CD8-positive, alpha-beta memory T cell (primary cell): ENCODE measurements at regions not wholly inside any gene's neighbourhood (a gene's known extent, or its start where the extent isn't known, plus 50 kb on each side); places are given as distances from the start of the nearest gene placed in this dataset.

Experiments
- CTCF ChIA-PET: fragments of 350-600 bp; sonication (Branson Sonifier 250); formaldehyde crosslinking; loops from one replicate; lab custom pipeline; 2021; ENCODE audit warnings: antibody characterized with exemption; lab: Charles Lee
- POLR2A ChIA-PET: fragments of 350-600 bp; sonication (Branson Sonifier 250); formaldehyde crosslinking; loops from one replicate; lab custom pipeline; 2021; ENCODE audit warnings: antibody characterized with exemption; lab: Charles Lee
- DNase-seq, 5 donors: peaks; one replicate each; pipeline versions ENCODE4 v3.0.0 to v3.0.0-alpha.2; 2020 to 2022; ENCODE audit warnings: mixed read lengths in 1 of 5
- H3K27ac ChIP-seq: one replicate; pipeline ENCODE4 v1.7.0; 2013; ENCODE audit warnings: low read depth, mild to moderate bottlenecking, low read length, moderate library complexity
- H3K27me3 ChIP-seq: 2 replicates; pipeline ENCODE4 v1.7.0; 2013; ENCODE audit warnings: low read length, mild to moderate bottlenecking; ENCODE audit not compliant: insufficient read depth, poor library complexity, severe bottlenecking
- H3K36me3 ChIP-seq: 2 replicates; pipeline ENCODE4 v1.7.0; 2013; ENCODE audit warnings: mild to moderate bottlenecking, low read length, moderate library complexity; ENCODE audit not compliant: insufficient read depth
- H3K4me1 ChIP-seq: 2 replicates; pipeline ENCODE4 v1.7.0; 2013; ENCODE audit warnings: mild to moderate bottlenecking, low read length, moderate library complexity; ENCODE audit not compliant: insufficient read depth
- H3K4me3 ChIP-seq: 2 replicates; pipeline ENCODE4 v1.7.0; 2013; ENCODE audit warnings: mild to moderate bottlenecking, low read length
- H3K9me3 ChIP-seq: 2 replicates; pipeline ENCODE4 v1.7.0; 2013; ENCODE audit warnings: mild to moderate bottlenecking, low read length
- H3K27ac Mint-ChIP-seq, 8 donors: one replicate each; pipeline ENCODE4 v1.8.0; 2020 to 2021; ENCODE audit warnings: mixed read lengths in 8 of 8, mild to moderate bottlenecking in 6 of 8, inconsistent platforms in 3 of 8, moderate library complexity in 3 of 8
- H3K27me3 Mint-ChIP-seq, 2 donors: one replicate each; pipeline ENCODE4 v1.8.0; 2020 to 2021; ENCODE audit warnings: mixed read lengths in 2 of 2, mild to moderate bottlenecking in 1 of 2, moderate library complexity in 1 of 2
- H3K36me3 Mint-ChIP-seq, 3 donors: one replicate each; pipeline ENCODE4 v1.8.0; 2020 to 2021; ENCODE audit warnings: mixed read lengths in 3 of 3, inconsistent platforms in 1 of 3, mild to moderate bottlenecking in 1 of 3
- H3K4me1 Mint-ChIP-seq, 3 donors: one replicate each; pipeline ENCODE4 v1.8.0; 2020 to 2021; ENCODE audit warnings: mixed read lengths in 3 of 3, inconsistent platforms in 1 of 3, mild to moderate bottlenecking in 1 of 3
- H3K4me3 Mint-ChIP-seq, 7 donors: one replicate each; pipeline ENCODE4 v1.8.0; 2020 to 2021; ENCODE audit warnings: mixed read lengths in 7 of 7, mild to moderate bottlenecking in 6 of 7, moderate library complexity in 4 of 7, inconsistent platforms in 2 of 7
- H3K9me3 Mint-ChIP-seq, 5 donors: one replicate each; pipeline ENCODE4 v1.8.0; 2020 to 2022; ENCODE audit warnings: mixed read lengths in 5 of 5, mild to moderate bottlenecking in 3 of 5, moderate library complexity in 2 of 5, inconsistent platforms in 1 of 5

GRCh38 chr1:99529002-99529401 lies 116.9 kb upstream of the PALMD start:
- H3K36me3 ChIP-seq: no peaks in the 10 kb centered on the region
- Mint-ChIP-seq H3K27me3 (peaks cover 3% of the 10 kb centered on the region in 2 donors), H3K9me3 (peaks cover 0 to 2% (median 0%) of the 10 kb centered on the region in 5 donors), H3K4me1 (no peaks in the 10 kb centered on the region), H3K27ac (no peak overlapping the region), H3K4me3 (no peak overlapping the region), H3K36me3 (no peaks in the 10 kb centered on the region)
- H3K4me3 ChIP-seq: no peak overlapping the region
- POLR2A ChIA-PET: no interaction called here
- no peaks in the 10 kb centered on the region for H3K27me3 ChIP-seq
- DNase-seq: no peak
- H3K4me1 ChIP-seq: no peaks in the 10 kb centered on the region
- H3K9me3 ChIP-seq: no peaks in the 10 kb centered on the region
- no peak overlapping the region for H3K27ac ChIP-seq
- CTCF ChIA-PET: no interaction called here

- POLR2A ChIA-PET: no interaction called here
- Histone ChIP-seq H3K27ac (no peak overlapping the region), H3K9me3 (no peaks in the 10 kb centered on the region), H3K4me3 (no peak overlapping the region), H3K36me3 (no peaks in the 10 kb centered on the region), H3K27me3 (no peaks in the 10 kb centered on the region), H3K4me1 (no peaks in the 10 kb centered on the region)
- Mint-ChIP-seq H3K9me3 (peaks cover 0 to 2% (median 0%) of the 10 kb centered on the region in 5 donors), H3K4me1 (no peaks in the 10 kb centered on the region), H3K36me3 (no peaks in the 10 kb centered on the region), H3K27me3 (peaks cover 3% of the 10 kb centered on the region in 2 donors), H3K4me3 (no peak overlapping the region), H3K27ac (no peak overlapping the region)
- CTCF ChIA-PET: no interaction called here
- no peak for DNase-seq
Measured at GRCh38 chr1:99531578-99532275, 114.2 kb upstream of the PALMD start.

- ChIA-PET POLR2A (no interaction called here), CTCF (no interaction called here)
Measured at GRCh38 chr1:99532276-99532580, 113.7 kb upstream of the PALMD start.

GRCh38 chr1:99533909-99534637 lies 111.8 kb upstream of the PALMD start:
- Histone ChIP-seq H3K36me3 (no peaks in the 10 kb centered on the region), H3K27ac (no peak overlapping the region), H3K4me3 (no peak overlapping the region), H3K27me3 (no peaks in the 10 kb centered on the region), H3K4me1 (no peaks in the 10 kb centered on the region), H3K9me3 (no peaks in the 10 kb centered on the region)
- Mint-ChIP-seq H3K9me3 (peaks cover 0 to 2% (median 0%) of the 10 kb centered on the region in 5 donors), H3K4me3 (no peak overlapping the region), H3K27me3 (peaks cover 3% of the 10 kb centered on the region in 2 donors), H3K36me3 (no peaks in the 10 kb centered on the region), H3K4me1 (no peaks in the 10 kb centered on the region), H3K27ac (no peak overlapping the region)
- no peak for DNase-seq
- ChIA-PET CTCF (no interaction called here), POLR2A (no interaction called here)

More at GRCh38 chr1:99532276-99532580, 113.7 kb upstream of the PALMD start:
- H3K9me3 ChIP-seq: no peaks in the 10 kb centered on the region
- H3K27ac ChIP-seq: no peak overlapping the region
- Mint-ChIP-seq H3K36me3 (no peaks in the 10 kb centered on the region), H3K4me1 (no peaks in the 10 kb centered on the region), H3K9me3 (peaks cover 0 to 2% (median 0%) of the 10 kb centered on the region in 5 donors), H3K27ac (no peak overlapping the region), H3K4me3 (no peak overlapping the region), H3K27me3 (peaks cover 3% of the 10 kb centered on the region in 2 donors)
- H3K36me3 ChIP-seq: no peaks in the 10 kb centered on the region
- H3K4me1 ChIP-seq: no peaks in the 10 kb centered on the region
- no peak for DNase-seq
- H3K27me3 ChIP-seq: no peaks in the 10 kb centered on the region
- H3K4me3 ChIP-seq: no peak overlapping the region

GRCh38 chr1:99534638-99534930 lies 111.3 kb upstream of the PALMD start:
- no peak for DNase-seq
- Histone ChIP-seq H3K9me3 (no peaks in the 10 kb centered on the region), H3K27me3 (no peaks in the 10 kb centered on the region), H3K36me3 (no peaks in the 10 kb centered on the region), H3K27ac (no peak overlapping the region), H3K4me3 (no peak overlapping the region), H3K4me1 (no peaks in the 10 kb centered on the region)
- CTCF ChIA-PET: no interaction called here
- no peaks in the 10 kb centered on the region for H3K36me3 Mint-ChIP-seq
- no peaks in the 10 kb centered on the region for H3K4me1 Mint-ChIP-seq
- no peak overlapping the region for H3K27ac Mint-ChIP-seq
- POLR2A ChIA-PET: no interaction called here
- H3K4me3 Mint-ChIP-seq: no peak overlapping the region
- peaks cover 0 to 2% (median 0%) of the 10 kb centered on the region in 5 donors for H3K9me3 Mint-ChIP-seq
- H3K27me3 Mint-ChIP-seq: peaks cover 3% of the 10 kb centered on the region in 2 donors

GRCh38 chr1:99535470-99536164 lies 110.3 kb upstream of the PALMD start:
- Histone ChIP-seq H3K27me3 (no peaks in the 10 kb centered on the region), H3K4me3 (no peak overlapping the region), H3K4me1 (no peaks in the 10 kb centered on the region), H3K9me3 (no peaks in the 10 kb centered on the region), H3K27ac (no peak overlapping the region), H3K36me3 (no peaks in the 10 kb centered on the region)
- peaks cover 3% of the 10 kb centered on the region in 2 donors for H3K27me3 Mint-ChIP-seq
- no peaks in the 10 kb centered on the region for H3K36me3 Mint-ChIP-seq
- no peaks in the 10 kb centered on the region for H3K4me1 Mint-ChIP-seq
- ChIA-PET POLR2A (no interaction called here), CTCF (no interaction called here)
- peaks cover 0 to 2% (median 0%) of the 10 kb centered on the region in 5 donors for H3K9me3 Mint-ChIP-seq
- no peak for DNase-seq
- no peak overlapping the region for H3K27ac Mint-ChIP-seq
- H3K4me3 Mint-ChIP-seq: no peak overlapping the region

- no peaks in the 10 kb centered on the region for H3K27me3 ChIP-seq
- Mint-ChIP-seq H3K9me3 (peaks cover 0 to 2% (median 0%) of the 10 kb centered on the region in 5 donors), H3K4me3 (no peak overlapping the region), H3K27me3 (peaks cover 0 to 3% of the 10 kb centered on the region in 2 donors), H3K27ac (no peak overlapping the region), H3K4me1 (no peaks in the 10 kb centered on the region), H3K36me3 (no peaks in the 10 kb centered on the region)
- ChIA-PET POLR2A (no interaction called here), CTCF (no interaction called here)
- DNase-seq: no peak
- H3K9me3 ChIP-seq: no peaks in the 10 kb centered on the region
- H3K4me3 ChIP-seq: no peak overlapping the region
- H3K4me1 ChIP-seq: no peaks in the 10 kb centered on the region
- H3K36me3 ChIP-seq: no peaks in the 10 kb centered on the region
- H3K27ac ChIP-seq: no peak overlapping the region
Measured at GRCh38 chr1:99537886-99538617, 107.9 kb upstream of the PALMD start.

- H3K36me3 Mint-ChIP-seq: no peaks in the 10 kb centered on the region
Measured at GRCh38 chr1:99538618-99538956, 107.3 kb upstream of the PALMD start.

More at GRCh38 chr1:99538618-99538956, 107.3 kb upstream of the PALMD start:
- no peaks in the 10 kb centered on the region for H3K9me3 ChIP-seq
- no peaks in the 10 kb centered on the region for H3K27me3 ChIP-seq
- no peak overlapping the region for H3K27ac Mint-ChIP-seq
- no peak for DNase-seq
- H3K36me3 ChIP-seq: no peaks in the 10 kb centered on the region
- no peak overlapping the region for H3K27ac ChIP-seq
- ChIA-PET CTCF (no interaction called here), POLR2A (no interaction called here)
- no peak overlapping the region for H3K4me3 Mint-ChIP-seq
- H3K27me3 Mint-ChIP-seq: peaks cover 0 to 3% of the 10 kb centered on the region in 2 donors
- no peak overlapping the region for H3K4me3 ChIP-seq
- no peaks in the 10 kb centered on the region for H3K9me3 Mint-ChIP-seq
- no peaks in the 10 kb centered on the region for H3K4me1 Mint-ChIP-seq
- no peaks in the 10 kb centered on the region for H3K4me1 ChIP-seq
